ENCODE measurements at regions not wholly inside any gene's neighbourhood (a gene's known extent, or its start where the extent isn't known, plus 50 kb on each side); places are given as distances from the start of the nearest gene placed in this dataset.

GRCh38 chr6:22656706-22657351, 87.5 kb downstream of the HDGFL1 start:
- TF ChIP-seq EZH2phosphoT487 (IDR thresholded peaks at IDR 0.05) (no peak), EZH2 (IDR thresholded peaks at IDR 0.05) (no peak), CTCF (IDR thresholded peaks at IDR 0.05) (no peak)
- H3K79me2 ChIP-seq (ENCODE audit: low read depth) = no peaks in the 10 kb centered on the region
- H3K4me1 ChIP-seq = no peaks in the 10 kb centered on the region
- H2AFZ ChIP-seq (replicated peaks) = no peak overlapping the region
- Mint-ChIP-seq H3K9me3 (no peaks in the 10 kb centered on the region), H3K27me3 (ENCODE audit: insufficient read depth, low read depth) (no peaks in the 10 kb centered on the region), H3K36me3 (peaks cover 1% of the 10 kb centered on the region), H3K27ac (no peak overlapping the region), H3K4me3 (no peak overlapping the region), H3K4me1 (peaks cover 7% of the 10 kb centered on the region)
- H3K36me3 ChIP-seq = no peaks in the 10 kb centered on the region
- H3K4me2 ChIP-seq = no peak overlapping the region
- no peaks in the 10 kb centered on the region for H3K9me3 ChIP-seq (ENCODE audit: low read depth)
- no peaks in the 10 kb centered on the region for H3K27me3 ChIP-seq
- no peaks in the 10 kb centered on the region for H4K20me1 ChIP-seq (ENCODE audit: low read depth)
- H3K4me3 ChIP-seq = no peak overlapping the region
- H3F3A ChIP-seq (ENCODE audit: low read depth) = no peaks in the 10 kb centered on the region
- DNase-seq (ENCODE audit: low spot score) = no peak
- no peak overlapping the region for H3K9ac ChIP-seq
- no peak overlapping the region for H3K27ac ChIP-seq

- Histone ChIP-seq H4K20me1 (ENCODE audit: low read depth) (no peaks in the 10 kb centered on the region), H3F3A (ENCODE audit: low read depth) (no peaks in the 10 kb centered on the region), H3K79me2 (ENCODE audit: low read depth) (no peaks in the 10 kb centered on the region), H3K36me3 (no peaks in the 10 kb centered on the region), H3K4me1 (no peaks in the 10 kb centered on the region), H3K4me2 (no peak overlapping the region), H2AFZ (replicated peaks) (no peak overlapping the region), H3K4me3 (no peak overlapping the region), H3K9ac (no peak overlapping the region), H3K27ac (no peak overlapping the region), H3K27me3 (no peaks in the 10 kb centered on the region), H3K9me3 (ENCODE audit: low read depth) (no peaks in the 10 kb centered on the region)
- no peak for DNase-seq (ENCODE audit: low spot score)
- H3K27me3 Mint-ChIP-seq (ENCODE audit: insufficient read depth, low read depth) = no peaks in the 10 kb centered on the region
- no peak overlapping the region for H3K4me3 Mint-ChIP-seq
- H3K4me1 Mint-ChIP-seq = peaks cover 7% of the 10 kb centered on the region
- TF ChIP-seq CTCF (IDR thresholded peaks at IDR 0.05) (no peak), EZH2 (IDR thresholded peaks at IDR 0.05) (no peak), EZH2phosphoT487 (IDR thresholded peaks at IDR 0.05) (no peak)
- no peak overlapping the region for H3K27ac Mint-ChIP-seq
- peaks cover 1% of the 10 kb centered on the region for H3K36me3 Mint-ChIP-seq
- no peaks in the 10 kb centered on the region for H3K9me3 Mint-ChIP-seq
Measured at GRCh38 chr6:22657352-22657980, 88.1 kb downstream of the HDGFL1 start.

GRCh38 chr6:22658183-22658582, 88.8 kb downstream of the HDGFL1 start:
- Histone ChIP-seq H3K9ac (no peak overlapping the region), H3K4me1 (no peaks in the 10 kb centered on the region), H3K36me3 (no peaks in the 10 kb centered on the region), H3K4me3 (no peak overlapping the region), H3K79me2 (ENCODE audit: low read depth) (no peaks in the 10 kb centered on the region), H3K4me2 (no peak overlapping the region), H3K27me3 (no peaks in the 10 kb centered on the region), H2AFZ (replicated peaks) (no peak overlapping the region), H3K9me3 (ENCODE audit: low read depth) (no peaks in the 10 kb centered on the region), H3K27ac (no peak overlapping the region), H4K20me1 (ENCODE audit: low read depth) (no peaks in the 10 kb centered on the region), H3F3A (ENCODE audit: low read depth) (no peaks in the 10 kb centered on the region)
- TF ChIP-seq EZH2 (IDR thresholded peaks at IDR 0.05) = no peak
- no peak for TF ChIP-seq EZH2phosphoT487 (IDR thresholded peaks at IDR 0.05)
- no peak for TF ChIP-seq CTCF (IDR thresholded peaks at IDR 0.05)
- peaks cover 7% of the 10 kb centered on the region for H3K4me1 Mint-ChIP-seq
- H3K4me3 Mint-ChIP-seq = no peak overlapping the region
- no peak for DNase-seq (ENCODE audit: low spot score)
- H3K27ac Mint-ChIP-seq = no peak overlapping the region
- H3K27me3 Mint-ChIP-seq (ENCODE audit: insufficient read depth, low read depth) = peaks cover 2% of the 10 kb centered on the region
- peaks cover 3% of the 10 kb centered on the region for H3K9me3 Mint-ChIP-seq
- peaks cover 1% of the 10 kb centered on the region for H3K36me3 Mint-ChIP-seq

Data from neural progenitor cell (in vitro differentiated cells).